HG03139 (cell line): ENCODE measurements at regions not wholly inside any gene's neighbourhood (a gene's known extent, or its start where the extent isn't known, plus 50 kb on each side); places are given as distances from the start of the nearest gene placed in this dataset.

Source experiments
- ATAC-seq: cut with Tn5 transposase; IDR thresholded peaks from one replicate; pipeline ENCODE4 v1.9.1; 2021; ENCODE audit not compliant: unreplicated experiment

DNA sequence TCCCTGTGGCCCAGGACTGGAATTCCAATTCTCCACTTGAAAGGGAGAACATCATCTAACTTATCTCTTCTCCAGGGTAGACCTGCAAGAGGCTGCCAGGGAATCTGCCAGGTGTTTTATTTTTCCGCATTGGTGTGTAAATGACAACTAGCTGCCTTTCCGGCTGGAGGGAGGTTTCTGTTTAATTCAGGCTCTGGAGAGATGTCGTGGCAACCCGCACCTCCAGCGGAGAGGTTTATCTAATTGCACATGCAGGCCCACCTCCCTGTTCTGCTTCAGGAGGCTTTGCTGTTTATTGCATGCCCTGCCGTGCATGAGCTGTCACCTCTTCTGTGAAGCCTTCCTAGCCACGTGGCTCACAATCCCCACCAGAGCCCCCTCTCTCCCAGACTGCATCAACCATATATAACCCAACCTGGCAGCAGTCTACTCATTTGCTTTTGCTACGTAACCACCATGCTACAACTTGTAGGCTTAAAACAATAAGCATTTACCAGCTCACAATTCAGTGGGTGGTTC is 151.6 kb downstream of the C1orf94 start:
- ATAC-seq = no peak

DNA sequence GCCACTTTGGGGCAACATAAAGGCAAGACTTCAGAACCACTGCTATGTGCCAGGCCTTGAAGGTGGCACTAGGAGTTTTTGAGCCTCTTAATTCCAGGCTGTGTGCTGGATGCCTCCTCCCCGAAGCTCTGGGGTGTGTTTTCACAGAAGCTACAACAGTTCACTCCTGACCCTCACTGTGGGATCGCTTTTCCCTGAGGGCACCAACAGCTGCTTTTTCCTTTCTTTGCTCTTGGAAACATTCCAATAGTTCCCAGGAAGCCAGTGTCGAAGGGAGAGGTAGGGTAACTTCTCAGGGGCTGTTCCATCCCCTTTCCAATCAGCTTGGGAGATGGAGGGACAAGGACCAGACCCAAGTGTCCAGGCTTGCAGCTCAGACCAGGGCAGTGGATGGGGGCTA is 153.4 kb downstream of the C1orf94 start:
- no peak for ATAC-seq

DNA sequence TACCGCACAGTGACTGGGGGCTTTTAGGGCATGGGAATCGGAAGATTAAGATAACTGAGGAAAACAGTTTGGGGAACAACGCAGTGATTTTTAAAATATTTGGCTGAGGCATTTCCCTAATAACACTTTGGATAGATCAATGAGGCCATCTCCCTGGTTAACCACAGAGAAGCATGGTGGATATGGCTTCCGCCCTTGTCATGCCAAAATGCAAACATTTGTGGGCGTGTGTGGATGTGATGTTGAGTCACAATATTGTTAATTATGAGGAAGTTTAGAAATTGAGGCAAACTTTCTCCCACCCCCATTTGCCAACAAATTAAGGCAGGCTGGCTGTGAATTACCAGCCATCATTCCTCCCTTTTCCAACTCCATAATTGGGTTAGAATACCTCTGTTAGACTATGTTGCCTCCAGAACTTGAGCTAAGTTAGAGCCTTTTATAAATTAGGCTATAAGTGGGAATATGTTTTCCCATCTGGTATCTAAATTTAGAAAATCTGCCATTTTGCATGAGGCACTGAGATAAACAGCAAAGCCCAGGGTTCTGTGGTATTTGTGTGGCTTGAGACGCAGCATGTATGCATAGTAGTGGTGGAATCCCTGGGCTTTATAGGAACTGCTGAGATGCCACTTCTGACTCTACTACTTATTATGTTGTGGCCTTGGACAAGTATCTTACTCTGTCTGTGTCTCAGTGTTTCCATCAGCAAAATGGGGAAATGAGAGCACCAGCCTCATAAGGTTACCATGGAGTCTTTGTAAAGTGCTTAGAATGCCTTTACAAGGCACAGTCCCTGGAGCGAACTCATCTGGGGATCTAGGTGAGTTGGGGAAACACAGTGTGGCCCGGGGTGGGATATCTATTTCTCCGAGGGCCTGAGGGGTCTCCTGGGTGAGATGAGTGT is 154.6 kb downstream of the C1orf94 start:
- ATAC-seq = no peak

DNA sequence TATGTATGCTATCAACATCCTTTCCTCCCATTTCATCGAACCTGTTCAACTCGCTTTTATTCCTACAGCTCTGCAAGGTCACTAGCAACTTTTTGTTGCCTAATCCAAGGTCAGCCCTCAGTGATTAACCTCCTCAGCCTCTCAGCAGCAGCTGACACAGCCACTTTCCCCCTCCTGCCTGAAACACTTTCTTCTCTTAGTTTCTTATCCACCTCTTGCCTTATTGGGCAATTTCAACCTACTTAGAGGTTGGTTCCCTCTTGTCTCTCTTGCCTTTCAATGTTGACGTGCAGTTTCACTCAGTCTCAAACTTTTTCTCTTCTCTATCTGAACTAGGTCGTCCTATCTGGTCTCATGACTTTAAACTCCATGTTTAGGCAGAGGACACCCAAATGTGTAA is 156.3 kb downstream of the C1orf94 start:
- no peak for ATAC-seq

DNA sequence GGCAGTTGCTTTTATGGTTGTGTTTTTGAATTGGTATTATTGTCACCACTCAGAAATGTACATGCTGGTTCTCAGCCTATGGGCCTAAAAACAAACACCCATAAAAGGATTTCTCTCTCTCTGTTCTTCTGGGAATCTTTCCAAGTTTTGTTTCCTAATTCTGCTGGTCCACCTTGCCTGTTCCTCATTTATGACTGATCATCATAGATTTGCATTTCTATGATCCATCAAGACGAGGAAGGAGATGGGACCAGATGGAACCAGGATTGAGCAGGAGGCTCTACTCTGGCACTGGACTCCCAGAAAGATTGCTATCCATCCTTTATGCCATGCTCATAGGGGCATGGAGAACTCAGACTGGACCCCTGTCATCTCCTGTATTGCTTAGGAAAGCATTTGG is 162.2 kb downstream of the C1orf94 start:
- ATAC-seq = no peak

DNA sequence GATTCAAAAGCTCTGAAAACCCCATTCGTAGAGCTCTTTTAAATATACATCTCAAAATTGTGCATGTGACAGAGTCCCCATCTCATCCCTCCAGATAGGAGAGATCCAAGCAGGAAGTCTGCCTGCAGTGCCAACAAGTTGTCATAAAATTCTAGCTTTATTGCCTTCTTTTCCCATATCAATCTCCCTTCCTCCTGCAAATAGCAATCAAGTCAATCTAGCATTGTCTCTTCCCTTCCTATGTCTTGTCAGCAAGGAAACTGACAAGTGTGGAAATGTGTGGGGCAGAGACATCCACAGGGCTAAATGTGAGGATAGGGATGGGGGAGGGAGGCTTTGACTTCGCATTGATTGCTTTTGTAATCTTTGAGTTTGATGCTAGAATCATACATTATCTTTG is 165.2 kb downstream of the C1orf94 start:
- ATAC-seq = no peak

DNA sequence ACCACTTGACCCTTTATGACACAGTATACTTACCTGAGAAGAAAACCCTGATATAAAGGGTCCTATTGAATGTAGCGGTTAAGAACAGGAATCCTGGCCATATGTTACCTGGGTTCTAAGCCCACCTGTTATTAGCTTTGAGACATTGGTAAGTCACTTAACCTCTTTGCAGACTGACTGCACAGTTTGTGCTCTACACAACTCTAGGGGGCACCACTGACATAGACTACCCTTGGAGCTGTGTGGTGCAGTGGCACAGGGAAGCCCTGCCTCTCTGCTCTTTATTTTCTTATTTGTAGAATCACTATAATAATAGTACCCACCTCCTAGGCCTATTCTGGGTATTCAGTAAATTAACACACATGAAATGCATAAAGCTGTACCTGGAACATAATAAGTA is 165.6 kb downstream of the C1orf94 start:
- no peak for ATAC-seq

DNA sequence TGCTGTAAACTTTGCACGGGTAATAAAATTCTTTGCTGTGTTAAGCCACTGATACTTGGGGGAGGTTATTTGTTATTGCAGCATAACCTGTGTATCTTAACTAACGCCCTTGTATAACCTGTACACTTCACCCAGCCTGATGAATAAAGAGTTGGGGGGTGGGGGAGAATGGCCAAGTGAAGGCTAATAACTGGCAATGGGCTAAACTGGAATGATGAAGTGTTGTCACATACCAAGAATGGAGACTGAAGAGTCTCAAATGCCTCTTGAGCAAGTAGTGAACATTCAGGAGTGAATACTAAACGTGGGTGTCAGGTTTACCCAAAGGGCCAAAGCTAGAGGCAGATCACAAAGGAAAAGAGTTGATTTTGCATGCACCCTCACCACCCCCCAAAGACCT is 169.4 kb downstream of the C1orf94 start:
- ATAC-seq = no peak

DNA sequence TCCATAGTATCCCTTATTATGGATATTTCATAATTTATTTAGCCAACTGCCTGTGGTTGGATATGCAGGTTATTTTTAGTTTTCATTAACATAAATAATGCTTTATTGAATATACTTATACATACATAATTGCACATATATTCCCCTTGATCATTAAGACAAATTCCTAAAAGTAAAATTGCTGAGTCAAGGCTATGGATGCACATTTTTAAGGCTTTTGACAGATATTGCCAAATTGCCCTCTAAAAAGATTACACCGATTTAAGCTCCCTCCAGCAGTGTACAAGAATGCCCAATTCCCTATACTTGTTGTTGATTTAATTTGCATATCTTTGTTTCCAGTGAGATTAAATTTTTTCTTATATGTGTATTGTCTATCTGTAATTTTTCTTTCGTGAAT is 176.7 kb downstream of the C1orf94 start:
- ATAC-seq = no peak

DNA sequence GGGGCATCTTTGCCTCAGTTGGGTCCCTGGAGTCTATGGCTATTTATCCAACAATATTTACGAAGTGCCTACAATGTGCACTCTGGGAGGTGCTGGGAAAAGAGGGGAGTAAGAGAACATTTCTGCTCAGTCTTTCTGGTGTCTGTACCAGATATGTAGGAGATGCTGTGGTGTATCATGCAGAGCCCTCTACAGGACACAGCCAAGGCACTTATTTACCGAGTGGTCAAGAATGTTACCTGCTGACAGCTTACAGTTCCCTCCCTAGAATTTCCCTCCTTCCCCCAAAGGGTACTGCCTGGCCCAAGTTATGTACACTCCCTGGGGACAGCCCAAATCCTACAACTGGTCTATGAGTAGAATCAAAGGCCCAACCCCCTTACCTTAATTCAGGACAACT is 177.7 kb downstream of the C1orf94 start:
- ATAC-seq = no peak

DNA sequence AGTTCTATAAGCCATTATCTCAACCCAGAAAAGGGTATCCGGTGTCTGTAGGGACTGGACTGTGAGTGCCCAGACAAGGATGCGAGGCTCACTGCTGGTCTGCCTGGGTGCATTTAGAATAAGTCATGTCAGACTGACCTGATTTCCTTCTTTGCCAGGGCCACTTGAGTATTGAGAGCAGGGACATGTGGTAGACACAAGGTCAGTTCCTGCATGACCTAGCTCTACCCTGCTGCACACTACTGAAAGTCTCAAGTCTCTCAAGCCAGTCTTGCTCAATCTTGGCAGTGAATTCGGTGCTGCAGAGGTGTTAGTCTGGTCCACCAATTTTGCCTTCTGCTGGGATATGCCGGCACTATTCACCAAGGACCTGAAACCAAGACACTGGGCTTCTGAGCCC is 180.1 kb downstream of the C1orf94 start:
- ATAC-seq = no peak

DNA sequence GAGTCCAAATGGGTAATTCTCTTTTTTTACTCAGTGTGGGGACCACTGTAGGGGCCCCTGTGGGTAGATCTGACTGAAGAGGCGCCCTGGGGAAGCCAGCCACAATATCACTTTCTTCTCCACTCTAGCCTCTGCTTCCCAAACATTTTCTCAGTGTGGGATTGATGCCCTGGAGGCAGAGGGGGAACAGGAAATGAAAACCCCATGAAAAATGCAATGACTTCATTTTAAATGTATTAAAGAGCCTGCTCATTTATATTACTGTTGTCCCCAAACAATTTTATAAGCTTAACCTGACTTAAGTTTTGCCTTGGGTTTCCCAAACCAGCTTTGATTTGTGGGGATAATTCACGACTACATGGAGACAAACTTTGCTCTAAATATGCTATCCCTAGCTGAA is 181.9 kb downstream of the C1orf94 start:
- no peak for ATAC-seq

DNA sequence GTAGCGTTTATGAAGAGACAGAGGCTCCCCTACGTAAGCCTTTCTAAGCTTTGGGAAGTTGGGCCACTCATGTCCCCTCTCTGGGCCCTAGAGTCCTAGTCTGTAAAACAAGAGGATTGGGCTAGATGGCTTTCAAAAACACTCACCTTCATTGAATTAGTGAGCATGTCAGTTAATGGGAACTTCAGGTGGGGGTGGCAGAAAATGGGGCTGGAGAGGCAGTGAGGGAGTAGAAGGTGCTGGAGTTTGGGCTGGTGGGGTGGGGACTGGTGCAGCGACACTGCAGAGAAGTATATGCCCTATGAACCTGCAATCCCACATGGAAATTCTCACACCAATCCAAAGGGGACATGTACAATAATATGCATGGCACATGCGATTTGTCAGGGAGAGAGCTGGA is 182.7 kb downstream of the C1orf94 start:
- no peak for ATAC-seq

DNA sequence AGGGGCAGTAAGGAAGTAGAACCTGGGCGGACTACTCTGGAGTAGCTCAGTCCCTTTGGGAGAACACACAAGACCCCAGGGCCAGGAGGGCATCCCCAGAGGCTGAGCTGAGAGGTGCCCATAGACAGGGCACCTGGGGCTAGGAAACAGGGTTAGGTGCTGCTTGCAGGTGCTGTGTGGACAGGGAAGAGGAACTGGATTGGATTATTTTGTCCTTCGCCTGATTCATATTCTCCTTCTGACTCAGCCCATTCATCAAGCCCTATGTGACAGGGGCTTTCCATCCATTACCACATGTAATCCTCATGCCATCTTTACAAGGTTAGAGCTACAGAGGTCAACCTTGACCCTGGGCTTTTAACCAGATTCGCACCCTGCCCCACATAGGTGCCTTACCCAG is 183.9 kb downstream of the C1orf94 start:
- ATAC-seq = no peak

DNA sequence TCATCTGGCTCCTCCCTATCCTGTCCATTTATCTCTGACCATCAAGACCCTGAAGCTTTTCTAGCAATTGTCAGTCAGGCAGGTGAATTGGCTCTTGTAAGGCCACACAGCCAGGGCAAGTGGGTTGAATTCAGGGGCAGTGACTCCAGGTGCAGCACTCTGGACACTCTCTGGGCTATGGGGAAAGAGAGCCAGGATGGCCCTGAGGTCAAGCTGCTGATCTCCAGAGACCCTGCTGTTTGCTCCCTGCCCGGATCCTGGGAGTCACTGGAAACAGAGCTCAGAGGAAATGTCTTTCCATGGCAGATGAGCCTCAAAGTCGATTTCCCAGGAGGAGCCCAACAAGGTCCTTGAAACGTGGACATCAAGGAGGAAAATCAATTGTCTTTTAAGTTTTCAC is 184.4 kb downstream of the C1orf94 start:
- ATAC-seq = no peak

DNA sequence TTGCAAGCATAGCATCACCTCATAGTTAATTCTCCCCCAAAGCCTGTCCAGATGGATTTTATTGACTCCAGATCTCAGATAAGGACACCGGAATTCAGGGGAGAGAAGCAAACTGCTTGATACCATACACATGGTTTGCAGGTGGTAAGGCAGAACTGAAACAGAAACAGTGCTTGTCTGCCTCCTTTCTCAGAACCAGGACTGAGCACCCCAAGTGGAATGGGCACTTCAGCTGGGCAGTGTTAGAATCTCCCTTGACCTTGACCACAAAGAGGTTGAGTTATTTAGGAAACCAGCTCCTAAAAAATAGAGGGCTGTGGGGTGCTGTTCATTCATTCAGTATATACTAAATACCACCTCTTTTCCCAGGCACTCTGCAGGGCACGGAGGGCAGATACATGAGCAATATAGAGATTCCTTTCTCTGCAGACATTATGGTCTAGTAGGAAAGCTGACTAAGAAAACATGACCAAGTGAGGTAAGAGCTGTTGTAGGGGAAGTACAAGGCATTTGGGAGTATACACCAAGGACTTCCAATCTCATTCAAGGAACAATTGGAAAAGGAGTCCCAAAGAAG is 185.2 kb downstream of the C1orf94 start:
- no peak for ATAC-seq

DNA sequence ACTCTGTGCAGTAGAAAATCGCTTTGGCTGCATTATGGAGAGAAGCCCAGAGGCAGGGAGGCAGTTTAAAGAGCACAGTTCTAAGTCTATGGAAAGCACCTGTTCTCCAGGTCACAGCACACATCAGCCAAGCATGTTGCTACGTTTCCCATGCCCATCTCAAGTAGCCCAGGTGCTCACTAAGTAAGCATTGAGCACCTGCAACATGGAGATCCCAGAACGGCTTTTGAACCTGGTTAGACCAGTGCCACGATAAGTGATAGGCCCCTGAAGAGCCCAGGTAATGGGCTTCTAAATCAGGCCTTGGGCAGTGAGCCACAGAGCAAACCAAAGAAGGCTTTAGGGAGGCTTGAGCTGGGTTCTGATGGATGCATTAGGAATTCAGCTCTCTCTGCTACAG is 186.2 kb downstream of the C1orf94 start:
- ATAC-seq = no peak

DNA sequence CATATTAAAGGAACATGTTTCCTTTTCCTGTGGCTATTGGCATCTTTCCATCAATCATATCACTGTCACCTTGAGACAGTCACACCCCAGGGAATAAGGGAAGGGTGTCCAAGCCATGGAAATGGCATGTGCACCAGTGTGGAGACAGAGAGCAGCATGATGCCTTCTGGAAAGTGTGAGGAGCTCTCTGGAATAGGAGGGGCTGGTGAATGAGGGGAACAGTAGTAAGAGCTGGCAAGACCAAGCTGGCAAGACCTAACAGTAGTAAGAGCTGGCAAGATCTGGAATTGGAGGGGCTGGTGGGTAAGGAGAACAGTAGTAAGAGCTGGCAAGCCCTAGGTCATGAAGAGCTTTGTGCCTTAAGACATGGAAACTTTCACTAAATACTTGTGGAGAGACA is 186.7 kb downstream of the C1orf94 start:
- no peak for ATAC-seq

DNA sequence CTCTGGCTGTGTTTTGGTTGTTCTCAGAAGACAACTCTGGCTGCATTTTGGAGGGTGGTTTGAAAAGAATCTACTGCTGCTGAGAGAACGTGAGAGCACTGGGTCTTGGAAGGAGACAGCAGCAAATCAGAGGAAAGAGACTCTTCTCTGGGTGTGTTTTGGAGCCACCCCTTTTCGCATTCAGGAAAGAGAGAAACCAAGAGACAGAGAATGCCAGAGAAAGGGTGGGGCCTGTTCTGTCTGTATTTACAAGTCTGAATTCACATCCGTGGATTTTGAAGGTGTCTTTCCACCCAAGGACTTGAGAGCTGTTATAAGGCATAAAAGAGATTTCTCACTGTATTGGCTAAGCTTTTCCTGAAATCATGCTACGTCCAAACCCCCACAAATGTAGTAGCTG is 187.2 kb downstream of the C1orf94 start:
- no peak for ATAC-seq

DNA sequence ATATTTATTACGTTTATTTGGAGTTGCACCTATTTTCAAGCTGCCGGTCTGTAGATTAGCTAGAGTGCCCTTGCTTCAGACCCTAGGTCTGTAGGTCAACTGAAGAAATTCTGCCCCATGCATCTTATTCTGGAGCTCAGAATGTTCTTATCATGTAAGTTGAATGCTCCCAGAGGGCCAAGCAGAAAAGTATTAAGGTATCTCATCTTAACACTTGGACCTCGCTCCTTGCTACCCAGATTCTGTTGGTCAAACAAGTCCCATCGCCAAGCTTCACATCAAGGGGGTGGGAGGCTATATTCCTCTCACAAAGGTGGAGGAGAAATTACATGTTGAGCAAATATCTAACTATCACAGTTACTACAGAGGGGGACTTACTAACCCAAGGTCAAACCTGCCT is 187.7 kb downstream of the C1orf94 start:
- ATAC-seq = no peak

DNA sequence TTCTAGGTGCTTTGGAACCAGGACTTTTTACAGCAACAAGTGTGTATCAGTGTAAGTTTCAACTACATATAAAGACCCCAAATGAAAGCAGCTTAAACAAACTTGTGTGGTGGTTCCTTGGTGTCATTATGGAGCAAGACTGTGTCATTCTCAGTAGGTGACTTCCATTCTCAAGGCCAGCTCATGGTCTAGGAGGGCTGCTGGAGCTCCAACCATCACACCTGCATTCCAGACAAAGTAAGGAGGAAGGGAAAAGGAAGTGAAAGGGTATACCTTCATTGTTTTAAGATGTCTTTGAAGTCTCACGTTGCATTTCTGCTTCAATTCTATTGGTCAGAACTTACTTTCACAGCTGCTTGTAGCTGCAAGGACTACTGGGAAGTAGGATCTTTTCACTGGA is 188.6 kb downstream of the C1orf94 start:
- ATAC-seq = no peak

DNA sequence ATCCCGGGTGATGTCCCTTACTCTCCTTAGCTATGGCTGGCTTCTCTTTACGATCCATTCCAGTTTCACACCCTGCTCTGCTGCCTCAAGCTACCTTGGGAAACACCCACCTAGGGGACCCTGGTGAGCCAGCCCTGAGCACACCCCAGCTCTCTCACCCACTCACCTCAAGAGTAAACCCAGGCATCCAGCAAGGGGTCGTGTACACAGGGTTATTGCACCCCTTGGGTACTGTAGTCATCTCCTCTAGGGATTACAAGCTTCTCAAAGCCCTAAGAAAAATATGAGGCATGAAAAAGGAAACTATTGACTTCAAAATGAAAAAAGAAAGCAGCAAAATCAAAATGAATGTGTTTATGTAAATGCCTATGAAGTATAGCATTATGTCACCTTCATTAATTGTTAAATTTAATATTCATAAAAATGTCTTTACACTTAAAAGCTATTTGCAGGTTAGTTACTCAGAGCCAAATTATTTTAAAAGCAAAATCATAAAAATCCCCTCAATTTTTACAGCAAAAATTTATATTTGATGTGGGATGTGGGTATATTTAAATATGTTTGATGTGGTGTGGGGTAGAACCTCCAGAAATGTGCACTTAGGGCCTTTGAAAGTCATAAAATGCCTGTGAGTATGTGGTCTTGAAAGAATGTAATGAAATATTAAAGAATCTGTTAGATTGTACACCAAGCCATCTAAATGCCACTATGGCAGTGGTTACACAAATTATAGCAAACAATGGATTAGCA is 190.3 kb downstream of the C1orf94 start:
- no peak for ATAC-seq
